ENCODE measurements at regions not wholly inside any gene's neighbourhood (a gene's known extent, or its start where the extent isn't known, plus 50 kb on each side); places are given as distances from the start of the nearest gene placed in this dataset.

- TF ChIP-seq EZH2 (IDR thresholded peaks at IDR 0.05; ENCODE audit: low read length, missing control alignments), result no peak
- TF ChIP-seq CTCF (conservative IDR thresholded peaks at IDR 0.05 in 1 of 2, IDR thresholded peaks at IDR 0.05 in 1 of 2; ENCODE audit: low read depth in 1 of 2, low read length in 2 of 2), result no peak
These were observed 406.7 kb upstream of the SPANXN1 start for GRCh38 chrX:144840616-144841015.

All from fibroblast of lung (primary cell).